GM18502 (cell line): ENCODE measurements at regions not wholly inside any gene's neighbourhood (a gene's known extent, or its start where the extent isn't known, plus 50 kb on each side); places are given as distances from the start of the nearest gene placed in this dataset.
"Not testable (repeated sequence)": the region's sequence is repeated elsewhere in the genome, so short reads cannot be mapped to it uniquely, and the experiment has no call there.

ENCODE experiments used
- ATAC-seq: cut with Tn5 transposase; IDR thresholded peaks from one replicate; pipeline ENCODE4 v1.9.1; 2021; ENCODE audit warnings: mild to moderate bottlenecking; ENCODE audit not compliant: unreplicated experiment, poor library complexity

DNA sequence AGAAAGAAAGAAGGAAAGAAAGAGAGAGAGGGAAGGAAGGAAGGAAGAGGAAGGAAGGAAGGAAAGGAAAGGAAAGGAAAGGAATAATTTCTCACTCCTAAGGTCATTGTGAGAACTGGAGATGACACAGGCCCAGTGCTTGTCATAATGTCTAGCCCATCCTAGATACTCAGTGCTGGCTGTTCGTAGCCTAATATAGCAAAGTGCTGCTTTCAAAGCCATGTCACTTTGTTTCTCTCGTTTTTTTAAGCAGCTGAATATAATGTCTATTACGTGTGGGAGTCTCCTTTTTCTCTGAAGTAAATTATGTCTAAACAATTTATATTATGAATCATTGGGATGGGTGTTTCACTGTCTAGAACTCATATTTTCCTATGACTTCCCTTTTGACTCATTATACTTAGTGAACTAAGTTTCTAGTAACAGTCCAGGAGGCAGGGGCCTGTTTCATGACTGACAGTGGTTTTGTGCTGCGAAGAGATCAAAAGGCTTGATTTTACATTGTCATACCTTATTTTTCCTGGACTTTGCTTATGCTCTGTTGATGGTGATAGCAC, 327.0 kb upstream of the ZFP42 start:
- ATAC-seq, result no peak

DNA sequence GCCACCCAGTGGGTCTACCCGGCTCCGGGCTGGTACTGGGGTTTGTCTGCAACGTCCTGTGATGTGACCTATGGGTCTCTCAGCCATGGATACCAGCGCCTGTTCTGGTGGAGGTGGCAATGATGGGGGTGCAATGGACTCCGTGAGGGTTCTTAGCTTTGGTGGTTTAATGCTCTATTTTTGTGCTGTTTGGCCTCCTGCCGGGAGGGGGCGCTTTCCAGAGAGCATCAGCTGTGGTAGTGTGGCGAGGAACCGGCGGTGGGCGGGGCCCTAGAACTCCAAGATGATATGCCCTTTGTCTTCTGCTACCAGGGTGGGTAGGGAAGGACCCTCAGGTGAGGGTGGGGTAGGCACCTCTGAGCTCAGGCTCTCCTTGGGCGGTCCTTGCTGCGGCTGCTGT, 324.1 kb upstream of the ZFP42 start:
- ATAC-seq, result not testable (repeated sequence)

DNA sequence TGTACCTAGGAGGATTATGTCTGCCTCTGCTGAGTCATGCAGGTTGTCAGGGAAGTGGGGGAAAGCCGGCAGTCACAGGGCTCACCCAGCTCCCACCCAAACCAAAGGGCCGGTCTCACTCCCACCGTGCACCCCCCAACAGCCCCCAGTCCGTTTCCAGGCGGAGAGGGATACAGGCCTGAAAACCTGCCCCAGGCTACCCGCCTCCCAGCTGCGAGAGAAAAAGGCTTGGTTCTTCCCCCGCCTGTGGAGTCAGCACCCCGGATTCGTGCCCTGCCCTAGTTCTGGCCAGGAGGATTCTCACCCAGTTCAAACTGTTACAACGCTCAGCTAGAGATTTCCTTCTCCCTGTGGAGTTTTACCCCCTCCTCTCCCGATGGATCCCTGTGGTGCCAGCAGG, 323.6 kb upstream of the ZFP42 start:
- not testable (repeated sequence) for ATAC-seq

DNA sequence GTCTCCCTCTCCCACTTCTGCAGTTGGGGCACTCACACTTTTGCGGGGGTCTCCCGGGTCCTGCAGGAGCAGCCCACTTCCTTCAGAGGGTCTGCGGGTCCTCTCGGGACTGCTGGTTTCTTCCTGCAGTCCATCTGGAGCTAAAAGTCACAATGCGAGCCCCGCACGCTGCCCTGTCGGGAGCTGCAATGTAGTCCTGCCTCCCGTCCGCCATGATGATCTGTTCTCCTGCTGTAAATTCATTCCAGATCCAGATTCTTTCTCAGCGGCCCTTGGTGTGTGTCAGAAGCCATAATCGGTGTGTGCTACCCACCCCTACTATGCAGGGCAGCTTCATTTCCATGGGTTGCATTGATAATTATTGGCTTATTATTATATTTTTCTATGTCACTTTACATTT, 323.0 kb upstream of the ZFP42 start:
- not testable (repeated sequence) for ATAC-seq

DNA sequence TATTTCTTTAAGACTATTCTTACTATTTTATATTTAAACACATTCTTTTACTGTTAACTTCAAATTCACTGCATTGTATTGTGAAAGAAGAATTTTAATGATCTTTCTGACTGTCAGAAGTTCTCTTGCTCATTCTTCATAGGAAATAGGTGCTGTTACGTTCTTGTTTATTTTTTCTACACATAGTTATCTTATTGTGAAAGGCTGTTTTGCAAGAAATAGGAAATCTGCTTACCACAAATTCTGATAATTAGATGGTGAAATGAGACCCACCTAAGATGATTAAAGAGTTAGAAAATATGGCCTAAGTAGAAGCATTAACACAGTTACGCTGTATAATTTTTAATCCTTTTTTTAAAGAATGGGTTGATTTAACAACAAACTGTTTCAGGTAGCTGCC, 316.1 kb upstream of the ZFP42 start:
- no peak for ATAC-seq

DNA sequence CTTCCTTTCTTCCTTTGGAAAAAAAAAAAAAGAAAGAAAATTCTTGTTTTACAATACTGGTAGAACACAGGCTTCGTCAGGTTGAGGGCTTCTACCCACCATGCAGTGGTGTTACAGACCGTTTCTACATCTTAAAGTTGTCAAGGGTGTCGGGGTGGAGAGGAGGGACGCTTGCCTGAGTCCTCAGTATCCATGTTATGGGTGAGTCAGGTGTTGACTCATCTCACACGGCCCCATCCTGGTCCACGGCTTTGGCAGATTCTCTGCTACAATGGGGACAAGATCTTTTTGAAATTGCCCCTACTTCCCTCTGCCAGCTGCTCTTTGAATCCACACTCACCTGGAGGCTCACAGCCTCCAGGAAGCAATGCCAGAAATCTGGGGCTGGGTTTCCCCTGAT, 310.3 kb upstream of the ZFP42 start:
- ATAC-seq, result no peak

DNA sequence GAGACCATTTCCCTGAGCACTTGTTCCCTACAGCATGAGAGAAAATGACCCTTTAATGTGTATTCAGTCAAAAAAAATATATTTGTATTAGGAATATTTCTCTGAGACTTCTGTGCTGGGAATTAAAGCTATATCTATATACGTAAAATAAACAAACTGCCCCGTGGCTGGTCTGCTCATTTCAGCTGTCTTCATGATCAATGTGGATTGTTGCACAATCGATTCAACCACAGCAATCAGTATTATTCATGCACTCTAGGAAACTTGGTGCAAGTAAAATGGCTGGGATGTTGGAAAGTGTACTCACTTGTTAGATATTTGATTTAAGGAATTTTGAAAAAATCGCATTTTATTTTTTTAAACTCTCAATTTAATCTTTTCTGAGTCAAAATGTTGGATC, 307.9 kb upstream of the ZFP42 start:
- no peak for ATAC-seq

DNA sequence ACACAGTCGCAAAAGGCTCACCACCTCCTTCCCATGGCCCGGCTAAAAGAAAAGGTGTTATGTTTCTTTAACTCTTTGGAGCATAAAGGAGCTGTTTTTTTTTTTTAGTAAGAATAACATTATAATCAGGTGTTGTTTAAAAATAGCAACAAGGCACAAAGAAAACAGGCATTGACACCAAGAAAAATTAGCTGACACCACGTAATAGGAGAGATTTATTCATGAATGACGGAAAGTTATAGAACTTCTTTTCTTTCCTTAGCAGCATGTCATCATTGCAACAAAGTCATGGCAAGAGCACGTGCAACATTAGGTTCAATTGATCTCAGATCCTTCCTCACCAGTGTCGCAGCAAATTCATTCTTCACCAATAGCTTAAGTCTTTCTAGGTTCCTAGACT, 302.9 kb upstream of the ZFP42 start:
- ATAC-seq, result no peak

DNA sequence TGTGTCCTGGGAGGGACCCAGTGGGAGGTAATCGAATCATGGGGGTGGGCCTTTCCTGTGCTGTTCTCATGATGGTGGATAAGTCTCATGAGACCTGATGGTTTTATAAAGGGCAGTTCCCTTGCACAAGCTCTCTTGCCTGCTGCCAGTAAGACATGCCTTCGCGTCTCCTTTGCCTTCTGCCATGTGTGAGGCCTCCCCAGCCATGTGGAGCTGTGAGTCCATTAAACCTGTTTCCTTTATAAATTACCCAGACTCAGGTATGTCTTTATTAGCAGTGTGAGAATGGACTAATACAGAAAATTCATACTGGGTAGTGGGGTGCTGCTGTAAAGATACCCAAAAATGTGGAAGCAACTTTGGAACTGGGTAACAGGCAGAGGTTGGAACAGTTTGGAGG, 300.0 kb upstream of the ZFP42 start:
- ATAC-seq, result not testable (repeated sequence)

DNA sequence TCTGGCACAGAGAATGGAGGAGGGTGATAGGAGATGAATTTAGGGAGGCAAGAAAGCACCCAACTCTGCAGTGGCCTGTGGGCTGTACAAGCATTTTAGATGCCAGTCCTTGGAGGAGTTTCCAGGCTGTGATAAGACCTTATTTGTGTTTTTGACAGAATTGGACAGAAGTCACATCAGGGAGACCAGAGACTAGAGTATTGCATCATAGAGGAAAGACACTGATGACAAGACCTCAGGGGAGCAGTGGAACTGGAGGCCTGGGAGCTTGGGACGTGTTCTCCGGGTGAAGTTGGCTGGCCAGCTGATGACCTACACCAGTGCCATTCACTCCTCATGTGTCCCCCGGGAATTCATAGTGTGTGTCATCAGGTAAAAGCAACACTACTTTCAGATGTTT, 284.0 kb upstream of the ZFP42 start:
- no peak for ATAC-seq

DNA sequence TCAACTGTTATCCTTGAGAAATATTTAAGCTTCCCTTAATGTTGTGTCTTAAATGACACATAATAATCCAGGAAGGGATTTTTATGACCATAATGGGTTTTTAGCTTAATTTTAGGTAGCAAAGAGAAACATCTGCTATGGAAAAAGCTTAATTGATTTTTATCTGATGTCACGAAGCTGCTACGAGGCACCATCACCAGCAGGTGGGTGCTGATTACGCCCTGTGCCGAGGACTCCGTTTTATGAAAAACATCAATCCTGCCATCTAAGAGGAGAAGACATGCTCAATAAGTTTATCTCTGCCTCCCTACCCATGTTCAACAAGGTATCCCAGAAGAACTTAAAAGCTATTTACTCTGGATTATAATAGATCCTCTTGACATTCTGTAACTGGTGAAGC, 280.6 kb upstream of the ZFP42 start:
- ATAC-seq, result no peak

DNA sequence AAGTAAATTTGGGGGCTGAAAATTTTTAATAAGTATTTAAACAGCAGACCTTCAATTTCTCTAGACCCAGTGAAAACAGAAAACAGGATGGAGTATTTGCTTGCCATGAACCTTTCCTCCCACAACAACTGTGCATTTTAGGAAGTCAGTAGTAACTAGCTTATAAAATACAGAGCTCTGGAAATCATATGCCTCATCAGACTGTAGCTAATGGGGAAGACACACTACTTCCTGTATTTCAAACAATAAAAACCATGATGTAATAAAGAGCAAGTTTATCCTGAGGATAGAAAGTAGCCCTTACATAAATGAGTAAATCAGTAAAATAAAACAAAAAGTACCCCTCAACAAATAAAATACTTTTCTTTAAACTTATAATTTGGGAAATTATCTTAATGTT, 280.1 kb upstream of the ZFP42 start:
- ATAC-seq, result no peak

DNA sequence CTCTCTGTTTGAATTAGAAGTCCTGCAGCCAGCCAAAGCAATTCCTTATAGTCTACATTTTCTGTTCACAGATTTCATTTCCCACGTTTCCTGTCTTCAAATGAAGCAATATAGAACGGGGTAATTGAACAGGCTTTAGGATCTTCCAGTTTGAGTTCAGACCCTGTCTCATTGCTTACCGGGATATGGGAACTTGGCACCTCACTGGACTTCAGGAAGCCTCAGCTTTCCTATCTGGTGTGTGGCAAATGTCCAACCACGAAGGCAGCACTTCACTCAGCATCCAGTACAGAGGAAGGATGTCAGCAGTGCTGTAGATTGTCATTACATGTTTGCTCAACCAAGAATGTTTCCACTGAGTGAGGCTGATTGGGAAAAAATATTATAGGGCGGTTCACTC, 271.1 kb upstream of the ZFP42 start:
- ATAC-seq, result no peak

DNA sequence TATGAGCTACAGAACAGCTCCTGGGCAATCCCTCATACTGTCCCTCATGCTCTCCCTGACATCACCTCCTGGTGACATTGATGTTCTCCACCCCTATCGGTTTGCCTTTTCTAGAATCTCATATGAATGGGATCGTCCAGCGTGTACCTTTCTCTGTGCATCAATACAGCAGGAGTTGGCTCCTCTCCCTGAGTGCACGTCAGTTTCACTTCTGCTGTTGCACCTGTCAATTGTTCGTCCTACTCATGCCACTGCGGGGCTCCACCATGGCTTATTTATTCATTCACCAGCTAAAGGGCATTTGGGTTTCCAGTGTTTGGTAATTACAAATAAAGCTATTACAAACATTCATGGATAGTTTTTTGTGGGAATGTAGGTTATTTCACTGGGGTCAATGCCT, 269.1 kb upstream of the ZFP42 start:
- no peak for ATAC-seq

DNA sequence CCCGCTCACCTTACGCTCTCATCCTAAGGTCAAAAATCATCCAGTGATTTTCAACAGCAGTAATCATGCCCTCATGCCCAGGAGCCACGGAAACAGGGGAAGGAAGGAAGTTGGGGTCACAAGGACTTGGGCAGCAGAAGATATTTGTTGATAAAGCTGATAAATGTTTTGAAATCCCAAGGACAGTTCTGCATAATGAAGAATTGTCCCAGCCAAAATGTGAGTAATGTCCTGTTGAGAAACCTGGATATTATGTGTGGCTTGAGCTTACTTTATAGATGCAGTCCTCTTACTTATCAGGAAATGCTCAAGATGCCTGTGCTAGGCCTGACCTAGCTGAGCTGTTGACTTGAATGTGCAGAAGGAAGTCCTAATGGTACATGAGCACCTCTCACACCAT, 263.0 kb upstream of the ZFP42 start:
- ATAC-seq, result no peak

DNA sequence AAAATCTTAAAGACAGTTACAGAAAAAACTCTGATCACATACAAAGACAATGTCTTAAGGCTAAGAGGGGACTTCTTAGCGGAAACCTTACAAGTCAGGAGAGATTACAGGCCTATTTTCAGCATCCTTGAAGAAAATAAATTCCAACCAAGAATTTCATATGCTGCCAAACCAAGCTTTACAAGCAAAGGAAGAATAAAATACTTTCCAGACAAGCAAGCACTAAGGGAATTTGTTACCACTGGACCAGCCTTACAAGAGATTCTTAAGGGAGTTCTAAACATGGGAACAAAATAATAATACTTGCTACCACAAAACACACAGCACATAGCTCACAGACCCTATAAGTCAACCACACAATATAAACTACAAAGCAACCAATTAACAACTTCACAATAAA, 255.8 kb upstream of the ZFP42 start:
- ATAC-seq, result no peak

DNA sequence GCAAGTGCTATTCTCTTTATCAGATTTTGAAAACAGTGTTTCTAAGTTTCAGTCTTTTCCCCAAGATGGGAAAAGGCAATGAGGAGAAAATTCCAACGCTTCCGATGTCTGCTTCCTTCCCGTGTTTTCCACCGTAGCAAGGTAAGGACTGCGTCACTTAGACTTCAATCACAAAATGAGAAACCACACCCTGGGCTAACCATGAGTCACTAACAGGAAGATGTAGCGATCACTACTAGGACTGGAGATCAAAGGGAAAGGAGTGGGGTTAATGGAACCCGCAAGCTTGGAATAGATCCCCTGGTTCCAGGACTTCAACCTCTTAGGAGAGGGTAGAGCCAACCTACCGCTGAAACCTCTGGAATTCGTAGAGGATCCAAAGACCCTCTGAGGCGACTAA, 250.7 kb upstream of the ZFP42 start:
- no peak for ATAC-seq

DNA sequence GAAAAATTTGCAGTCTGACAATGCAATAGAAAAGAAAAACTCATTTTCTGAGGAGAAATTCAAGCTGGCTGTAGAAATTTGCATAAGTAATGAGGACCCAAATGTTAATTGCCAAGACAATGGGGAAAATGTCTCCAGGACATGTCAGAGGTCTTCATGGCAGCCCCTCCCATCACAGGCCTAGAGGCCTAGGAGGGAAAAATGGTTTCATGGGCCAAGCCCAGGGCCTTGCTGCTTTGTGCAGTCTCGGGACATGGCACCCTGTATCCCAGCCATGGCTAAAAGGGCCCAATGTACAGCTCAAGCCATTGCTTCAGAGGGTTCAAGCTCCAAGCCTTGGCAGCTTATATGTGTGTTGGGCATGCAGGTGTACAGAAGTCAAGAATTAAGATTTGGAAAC, 244.9 kb upstream of the ZFP42 start:
- ATAC-seq, result not testable (repeated sequence)

DNA sequence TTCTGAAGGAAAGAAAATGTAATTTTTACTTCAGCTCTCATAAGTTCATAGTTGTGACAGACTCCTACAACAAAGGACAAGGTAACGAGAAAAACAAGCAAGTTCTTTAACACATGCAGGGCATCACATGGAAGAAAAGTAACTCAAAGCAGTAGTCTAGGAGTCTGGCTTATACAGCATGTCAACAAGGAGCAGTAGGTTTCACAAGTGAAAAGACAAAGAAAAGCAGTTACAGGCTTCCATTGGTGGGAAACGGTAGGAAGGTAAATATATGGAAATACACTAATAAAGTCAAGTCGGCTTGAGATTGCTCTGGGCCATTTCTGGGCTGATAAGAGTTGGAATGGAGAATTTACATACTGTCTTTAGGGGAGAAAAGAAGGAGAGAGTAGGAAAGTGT, 228.4 kb upstream of the ZFP42 start:
- ATAC-seq, result no peak

DNA sequence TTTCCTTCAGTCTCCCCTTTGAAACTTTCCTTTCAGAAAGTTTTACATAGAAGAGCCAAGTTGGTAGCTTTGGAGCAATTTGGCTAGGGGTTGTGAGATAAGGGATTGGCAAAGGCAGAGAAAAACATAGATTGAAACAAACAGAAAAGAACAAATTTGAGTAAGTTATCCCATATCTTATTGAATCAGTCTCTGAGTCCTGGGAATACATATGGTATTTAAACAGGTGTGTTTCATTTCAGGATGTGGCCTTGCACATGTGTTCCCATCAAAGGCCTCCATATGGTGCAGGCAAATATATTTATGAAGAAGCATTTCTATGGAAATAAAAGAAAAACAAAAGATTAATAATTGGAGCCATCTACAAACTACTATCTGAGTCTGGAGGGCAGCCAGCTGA, 227.9 kb upstream of the ZFP42 start:
- no peak for ATAC-seq

DNA sequence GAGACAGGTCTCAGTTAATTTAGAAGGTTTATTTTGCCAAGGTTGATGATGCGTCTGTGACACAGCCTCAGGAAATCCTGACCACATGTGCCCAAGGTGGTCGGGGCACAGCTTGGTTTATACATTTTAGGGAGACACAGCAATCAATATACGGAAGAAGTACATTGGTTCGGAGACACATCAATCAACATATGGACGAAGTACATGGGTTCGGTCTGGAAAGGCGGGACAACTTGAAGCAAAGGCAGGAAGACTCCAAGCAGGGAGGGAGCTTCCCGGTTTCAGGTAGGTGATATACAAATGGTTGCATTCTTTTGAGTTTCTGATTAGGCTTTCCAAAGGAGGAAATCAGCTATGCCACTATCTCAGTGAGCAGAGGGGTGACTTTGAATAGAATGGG, 225.2 kb upstream of the ZFP42 start:
- ATAC-seq, result no peak

DNA sequence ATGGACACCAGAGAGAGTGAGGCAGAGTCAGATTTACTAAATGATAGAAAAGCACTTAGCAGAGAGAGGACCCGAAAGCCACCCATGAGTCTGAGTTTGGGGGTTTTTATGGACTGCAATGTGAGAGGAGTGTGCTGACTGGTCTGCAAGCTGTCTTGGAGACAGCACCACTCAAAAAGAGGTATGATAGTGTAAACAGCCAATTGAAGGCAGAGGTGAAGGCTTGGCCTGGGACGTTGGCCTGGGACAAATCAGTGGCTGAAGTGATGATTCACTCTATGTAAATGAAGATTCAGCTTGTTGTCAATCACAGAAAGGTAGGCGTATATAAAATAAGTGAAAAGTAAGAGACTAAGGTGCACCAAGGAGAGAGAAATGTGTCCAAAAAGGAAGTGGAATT, 217.6 kb upstream of the ZFP42 start:
- ATAC-seq, result no peak

DNA sequence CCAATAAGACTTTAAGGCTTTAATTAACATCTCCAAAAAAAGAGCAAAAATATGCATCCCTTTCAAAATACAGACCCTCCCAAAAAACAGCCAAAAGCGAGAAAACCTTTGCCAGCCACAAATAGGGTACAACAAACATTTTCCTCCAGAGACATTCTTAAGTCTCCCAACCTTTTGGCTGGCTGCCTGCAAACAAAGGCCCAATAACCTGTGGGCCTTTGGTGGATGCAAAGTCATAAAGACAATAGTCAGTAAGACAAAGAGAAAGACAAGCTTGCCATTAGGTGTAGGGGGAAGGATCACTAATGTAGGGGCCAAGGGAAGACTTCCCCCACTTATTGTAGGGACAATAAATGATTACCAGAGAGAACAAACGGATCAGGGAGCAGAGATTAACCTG, 215.5 kb upstream of the ZFP42 start:
- no peak for ATAC-seq
